H54 (cell line): ENCODE measurements at regions not wholly inside any gene's neighbourhood (a gene's known extent, or its start where the extent isn't known, plus 50 kb on each side); places are given as distances from the start of the nearest gene placed in this dataset.
"Not testable (repeated sequence)": the region's sequence is repeated elsewhere in the genome, so short reads cannot be mapped to it uniquely, and the experiment has no call there.

Experiments used
- DNase-seq: peaks from one replicate; pipeline ENCODE4 v3.0.0; 2011; ENCODE audit warnings: low spot score, mixed read lengths; ENCODE audit not compliant: insufficient read length
- FAIRE-seq: peaks from 3 replicates; lab custom pipeline; 2011; peaks lifted over from hg19 to GRCh38; lab: Jason Lieb, UNC
- POLR2A ChIP-seq: IDR thresholded peaks from 2 replicates; pipeline ENCODE4 v1.6.1; 2011; ENCODE audit warnings: low read depth, mild to moderate bottlenecking, low read length

- DNase-seq (no peak), FAIRE-seq (no peak)
- TF ChIP-seq POLR2A = no peak
These were observed 178.9 kb upstream of the FANCL start for GRCh38 chr2:58419983-58420382.

- no peak for TF ChIP-seq POLR2A
- FAIRE-seq = no peak
- no peak for DNase-seq
These were observed 175.6 kb upstream of the FANCL start for GRCh38 chr2:58416696-58417095.

- FAIRE-seq = no peak
- no peak for TF ChIP-seq POLR2A
These were observed 173.4 kb upstream of the FANCL start for GRCh38 chr2:58414506-58414905.

GRCh38 chr2:58410549-58410948 is 169.4 kb upstream of the FANCL start:
- no peak for FAIRE-seq
- DNase-seq = no peak
- no peak for TF ChIP-seq POLR2A

More at GRCh38 chr2:58414506-58414905, 173.4 kb upstream of the FANCL start:
- DNase-seq = no peak

- TF ChIP-seq POLR2A = no peak
- DNase-seq (no peak), FAIRE-seq (no peak)
These were observed 166.4 kb upstream of the FANCL start for GRCh38 chr2:58407487-58407886.

- TF ChIP-seq POLR2A = no peak
- no peak for FAIRE-seq
These were observed 164.2 kb upstream of the FANCL start for GRCh38 chr2:58405341-58405740.

GRCh38 chr2:58401936-58402335 is 160.8 kb upstream of the FANCL start:
- DNase-seq = no peak
- no peak for FAIRE-seq
- TF ChIP-seq POLR2A = no peak

More at GRCh38 chr2:58405341-58405740, 164.2 kb upstream of the FANCL start:
- DNase-seq = no peak

- no peak for DNase-seq
- TF ChIP-seq POLR2A = no peak
- FAIRE-seq = no peak
These were observed 157.3 kb upstream of the FANCL start for GRCh38 chr2:58398406-58398805.

- no peak for DNase-seq
- TF ChIP-seq POLR2A = no peak
These were observed 146.6 kb upstream of the FANCL start for GRCh38 chr2:58387701-58388100.

GRCh38 chr2:58386904-58387303 is 145.8 kb upstream of the FANCL start:
- not testable (repeated sequence) for FAIRE-seq, DNase-seq

More at GRCh38 chr2:58387701-58388100, 146.6 kb upstream of the FANCL start:
- no peak for FAIRE-seq

- FAIRE-seq = no peak
- DNase-seq = no peak
- no peak for TF ChIP-seq POLR2A
These were observed 137.0 kb upstream of the FANCL start for GRCh38 chr2:58378152-58378551.

- FAIRE-seq = no peak
These were observed 136.1 kb upstream of the FANCL start for GRCh38 chr2:58377181-58377580.

GRCh38 chr2:58376592-58376991 is 135.5 kb upstream of the FANCL start:
- DNase-seq (peak; percentile 4), FAIRE-seq (peak; percentile 78)
- TF ChIP-seq POLR2A = no peak

More at GRCh38 chr2:58377181-58377580, 136.1 kb upstream of the FANCL start:
- no peak for TF ChIP-seq POLR2A
- DNase-seq = no peak

- DNase-seq (no peak), FAIRE-seq (no peak)
- no peak for TF ChIP-seq POLR2A
These were observed 128.5 kb upstream of the FANCL start for GRCh38 chr2:58369594-58369993.

GRCh38 chr2:58364098-58364497 is 123.0 kb upstream of the FANCL start:
- DNase-seq = no peak
- no peak for FAIRE-seq
- TF ChIP-seq POLR2A = no peak

- no peak for DNase-seq
- FAIRE-seq = no peak
- no peak for TF ChIP-seq POLR2A
These were observed 116.9 kb upstream of the FANCL start for GRCh38 chr2:58358026-58358425.
